Stimulated activated CD4-positive, alpha-beta T cell treated with anti-CD3 and anti-CD28 coated beads, Interleukin-15, amount 100 ng/mL, for 24 hours (primary cell): ENCODE measurements at regions not wholly inside any gene's neighbourhood (a gene's known extent, or its start where the extent isn't known, plus 50 kb on each side); places are given as distances from the start of the nearest gene placed in this dataset.

Experiments used
- DNase-seq: peaks from one replicate; pipeline ENCODE4 v3.0.0-alpha.2; 2020

DNA sequence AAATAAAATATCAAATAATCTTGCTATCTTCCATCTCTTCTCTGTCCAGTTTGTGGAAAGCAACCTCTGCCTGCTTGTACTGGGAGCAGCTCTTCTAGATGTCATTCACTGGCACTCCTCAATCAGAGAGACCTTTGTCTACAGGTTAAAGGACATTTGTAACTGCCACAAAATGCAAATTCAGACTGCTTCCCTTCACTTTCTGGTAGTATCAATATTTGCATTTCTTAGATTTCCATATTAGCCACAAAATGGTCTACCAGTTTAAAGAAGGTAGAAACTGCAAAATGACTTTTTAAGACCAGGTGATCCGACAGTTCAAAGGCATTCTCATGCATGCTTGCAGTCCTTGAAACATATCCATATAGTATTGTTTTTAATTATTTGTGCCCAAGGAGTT, 51.7 kb upstream of the RCN1 start:
- DNase-seq: no peak

DNA sequence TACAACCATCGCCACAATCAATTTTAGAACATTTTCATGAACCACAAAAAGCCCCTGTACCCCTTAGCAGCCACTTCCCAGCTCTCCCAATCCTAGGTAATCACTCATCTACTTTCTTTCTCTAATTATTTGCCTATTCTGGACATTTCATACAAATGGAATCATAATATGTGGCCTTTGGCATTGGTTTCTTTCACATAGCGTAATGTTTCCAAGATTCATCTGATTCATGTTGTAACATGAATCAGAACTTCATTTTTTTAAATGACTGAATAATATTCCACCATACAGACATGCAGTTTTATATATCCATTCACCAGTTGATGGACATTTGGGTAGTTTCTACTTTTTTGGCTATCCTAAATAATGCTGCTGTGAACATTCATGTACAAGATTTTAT, 56.2 kb upstream of the RCN1 start:
- no peak for DNase-seq

DNA sequence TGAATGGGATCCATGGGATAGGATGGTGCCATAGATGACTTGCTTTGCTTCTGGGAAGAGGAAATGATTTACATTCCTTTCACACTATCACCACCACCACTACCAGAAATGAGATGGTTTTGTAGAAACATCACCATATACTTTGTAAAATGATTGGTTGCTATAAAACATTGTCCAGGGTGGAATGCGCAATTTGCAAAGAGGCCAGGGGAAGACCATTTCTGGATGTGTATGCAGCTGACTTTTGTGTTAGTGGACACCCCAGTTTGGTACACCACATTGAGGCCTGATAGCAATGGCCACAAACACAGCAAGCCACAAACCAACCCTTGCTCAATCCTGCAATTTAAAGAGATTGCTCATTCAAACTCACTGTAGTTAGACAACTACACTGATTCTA, 56.7 kb upstream of the RCN1 start:
- no peak for DNase-seq

DNA sequence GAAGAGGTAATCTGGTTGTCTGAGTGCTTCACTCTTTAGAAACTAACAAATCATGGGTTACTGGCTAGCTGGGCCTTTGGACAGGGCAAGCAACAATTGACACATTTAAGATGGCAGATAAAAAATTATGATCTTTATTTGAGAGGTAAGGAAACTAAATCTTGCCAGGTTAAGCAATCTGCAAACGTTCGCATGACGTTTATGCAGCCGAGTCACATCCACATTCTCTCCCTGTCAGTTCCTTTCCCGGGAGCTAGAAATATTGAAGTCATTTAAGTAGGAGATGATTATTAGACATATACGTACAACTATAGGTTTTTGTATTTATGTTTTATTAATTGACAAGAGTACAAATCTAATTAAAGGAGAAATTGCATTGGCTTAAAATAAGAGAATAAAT, 57.4 kb upstream of the RCN1 start:
- DNase-seq: no peak

DNA sequence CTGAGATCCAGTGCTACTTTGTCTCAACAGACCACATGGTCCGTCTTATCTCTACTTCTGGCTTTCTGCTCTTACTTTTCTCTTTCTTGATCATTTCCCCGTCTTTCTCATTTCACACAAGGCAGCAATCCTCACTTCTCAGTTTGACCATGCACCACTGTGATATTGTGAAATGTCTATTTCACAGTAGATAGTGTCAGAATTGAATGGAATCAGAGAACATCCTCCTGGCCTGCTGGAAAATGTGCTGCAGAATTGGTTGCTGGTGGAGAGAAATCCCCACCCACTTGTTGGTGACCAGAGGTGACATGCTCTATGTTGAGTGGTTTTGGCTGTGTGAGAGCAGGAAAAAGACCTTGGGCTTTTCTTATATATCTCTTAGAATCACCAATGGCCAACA, 57.8 kb upstream of the RCN1 start:
- DNase-seq: no peak

DNA sequence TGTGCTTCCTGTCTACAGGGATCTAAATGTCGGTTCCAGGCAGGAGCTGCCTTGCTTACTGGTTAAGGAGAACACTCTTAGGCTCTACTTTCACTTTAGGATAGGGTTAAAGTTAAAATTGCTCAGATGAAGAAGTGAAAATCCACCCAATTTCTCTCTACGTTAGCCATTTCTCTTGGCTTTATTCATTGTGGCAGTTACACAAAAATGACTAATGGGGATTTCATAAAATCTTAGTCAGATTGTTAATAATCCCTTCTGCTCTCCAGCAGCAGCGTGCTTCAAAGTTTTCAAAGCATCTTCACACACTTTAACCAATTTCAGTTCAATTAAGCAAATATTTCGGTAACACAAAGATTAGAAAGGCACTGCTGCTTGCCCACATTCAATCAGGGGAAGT, 58.4 kb upstream of the RCN1 start:
- DNase-seq: no peak

DNA sequence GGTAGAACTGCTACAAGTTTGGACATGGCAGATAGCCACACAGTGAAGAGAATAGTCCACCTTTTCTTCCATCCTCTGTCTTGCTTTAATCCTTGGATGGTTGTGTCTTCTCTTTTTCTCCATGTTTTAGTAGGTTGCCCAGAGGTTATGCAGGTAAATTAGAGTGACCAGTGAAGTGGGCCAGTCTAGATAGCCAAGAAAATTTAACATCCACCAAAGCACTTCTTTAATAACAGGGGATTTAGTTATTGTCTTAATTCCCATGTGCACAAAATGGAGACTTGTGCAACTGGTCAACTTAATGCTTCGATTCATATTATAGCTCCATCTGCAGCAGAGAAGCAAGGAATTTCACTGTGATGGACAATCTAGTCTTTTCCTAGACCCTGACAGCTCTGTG, 58.8 kb upstream of the RCN1 start:
- no peak for DNase-seq

DNA sequence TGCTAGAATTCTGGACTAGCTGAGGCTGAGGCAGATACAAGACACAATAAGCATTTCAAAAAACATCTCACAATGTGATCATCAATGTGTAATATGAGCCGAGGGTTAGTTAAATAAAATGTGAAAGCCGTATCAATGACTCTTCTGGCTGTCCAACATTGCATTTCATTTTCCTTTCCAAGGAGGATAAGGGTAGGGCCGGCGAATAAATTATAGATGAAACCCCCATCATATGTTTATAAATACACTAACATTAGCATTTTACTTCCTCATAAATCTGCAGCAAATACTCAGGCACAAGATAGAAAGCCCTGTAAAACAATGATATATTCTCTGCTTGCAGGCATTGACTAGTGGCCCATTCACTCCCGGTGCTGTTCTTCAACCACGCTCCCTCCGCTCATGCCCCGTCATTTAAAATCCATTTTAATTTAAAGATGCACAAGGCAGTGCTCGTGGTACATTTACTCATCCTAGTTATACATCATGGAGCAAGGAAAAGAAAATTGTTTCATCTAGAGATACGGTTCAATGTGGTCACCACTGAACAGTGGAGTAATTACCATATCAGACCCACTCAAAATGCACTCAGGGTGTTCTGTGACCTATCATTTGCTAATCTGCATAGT, 59.9 kb upstream of the RCN1 start:
- DNase-seq: no peak

DNA sequence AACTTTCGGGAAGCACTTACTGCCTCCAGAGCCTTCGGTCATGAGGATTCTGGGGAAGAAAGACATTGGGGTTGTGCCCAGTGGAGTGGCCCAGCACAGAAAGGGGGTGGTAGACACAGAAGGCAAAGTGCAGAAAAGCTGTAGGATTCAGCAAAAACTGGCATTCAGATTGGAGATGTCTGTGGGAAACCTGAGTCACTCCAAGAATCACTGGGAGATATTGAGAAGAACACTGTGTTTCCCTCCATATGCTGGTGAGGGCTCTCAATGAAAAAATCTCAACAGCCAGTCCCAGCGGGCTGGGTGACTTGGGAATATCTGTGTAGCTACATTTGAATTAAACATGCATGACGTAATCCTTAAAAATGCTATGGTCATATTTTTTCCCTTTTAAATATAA, 61.2 kb upstream of the RCN1 start:
- DNase-seq: no peak

DNA sequence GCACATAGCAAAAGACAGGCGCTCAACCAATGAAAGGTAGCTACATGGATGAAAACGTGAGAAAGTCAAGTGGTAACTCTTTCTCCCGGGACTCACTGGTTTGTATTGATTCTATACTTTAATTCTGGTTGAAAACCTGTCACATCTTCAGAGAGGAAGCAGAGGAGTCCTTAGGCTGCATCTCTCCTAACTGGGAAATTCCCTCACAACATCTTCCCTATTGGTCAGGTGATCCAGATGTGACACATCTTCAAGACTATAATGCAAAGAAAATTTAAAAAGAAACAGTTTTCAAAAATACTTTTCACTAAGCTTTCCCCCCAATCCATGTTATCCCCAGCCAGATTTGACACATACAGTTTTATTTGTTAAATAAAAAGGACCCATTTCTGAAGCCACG, 62.7 kb upstream of the RCN1 start:
- no peak for DNase-seq

DNA sequence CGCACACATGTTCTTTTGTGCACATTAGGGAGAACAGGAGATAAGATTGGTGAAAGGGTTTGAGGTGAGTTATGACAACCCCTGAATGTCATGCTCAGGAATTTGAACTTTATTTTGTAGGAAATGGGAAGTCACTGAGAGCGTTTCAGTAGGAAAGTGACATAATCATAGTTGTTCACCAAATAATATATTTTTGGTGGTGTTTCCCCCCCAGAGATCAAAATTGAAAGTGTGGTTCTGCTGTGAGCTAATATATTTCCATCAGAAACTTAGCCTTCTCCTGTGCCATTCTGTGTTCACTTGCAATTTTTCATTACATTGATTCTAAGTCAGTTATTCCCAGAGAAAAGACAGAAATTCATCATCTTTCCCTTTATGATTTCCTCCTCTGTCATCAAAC, 64.1 kb upstream of the RCN1 start:
- DNase-seq: no peak

DNA sequence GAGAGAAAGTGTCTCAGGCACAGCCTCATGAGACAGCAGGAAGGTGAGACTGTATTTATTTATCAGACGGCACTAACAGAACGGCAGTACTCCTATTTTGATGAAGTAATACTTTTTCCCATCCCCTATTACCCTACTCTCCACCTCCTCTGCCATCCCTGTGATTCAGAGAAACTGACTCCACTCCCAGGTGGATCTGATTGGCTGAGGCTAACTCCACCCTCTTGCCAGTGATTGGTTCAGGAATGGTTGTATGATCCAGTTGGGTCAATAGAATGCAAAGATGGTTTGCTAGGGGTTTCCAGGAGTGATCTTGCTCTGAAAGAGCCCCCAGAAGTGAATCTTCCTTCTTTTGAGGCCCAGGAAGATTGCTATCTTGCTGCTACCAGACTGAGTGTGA, 65.9 kb upstream of the RCN1 start:
- no peak for DNase-seq

DNA sequence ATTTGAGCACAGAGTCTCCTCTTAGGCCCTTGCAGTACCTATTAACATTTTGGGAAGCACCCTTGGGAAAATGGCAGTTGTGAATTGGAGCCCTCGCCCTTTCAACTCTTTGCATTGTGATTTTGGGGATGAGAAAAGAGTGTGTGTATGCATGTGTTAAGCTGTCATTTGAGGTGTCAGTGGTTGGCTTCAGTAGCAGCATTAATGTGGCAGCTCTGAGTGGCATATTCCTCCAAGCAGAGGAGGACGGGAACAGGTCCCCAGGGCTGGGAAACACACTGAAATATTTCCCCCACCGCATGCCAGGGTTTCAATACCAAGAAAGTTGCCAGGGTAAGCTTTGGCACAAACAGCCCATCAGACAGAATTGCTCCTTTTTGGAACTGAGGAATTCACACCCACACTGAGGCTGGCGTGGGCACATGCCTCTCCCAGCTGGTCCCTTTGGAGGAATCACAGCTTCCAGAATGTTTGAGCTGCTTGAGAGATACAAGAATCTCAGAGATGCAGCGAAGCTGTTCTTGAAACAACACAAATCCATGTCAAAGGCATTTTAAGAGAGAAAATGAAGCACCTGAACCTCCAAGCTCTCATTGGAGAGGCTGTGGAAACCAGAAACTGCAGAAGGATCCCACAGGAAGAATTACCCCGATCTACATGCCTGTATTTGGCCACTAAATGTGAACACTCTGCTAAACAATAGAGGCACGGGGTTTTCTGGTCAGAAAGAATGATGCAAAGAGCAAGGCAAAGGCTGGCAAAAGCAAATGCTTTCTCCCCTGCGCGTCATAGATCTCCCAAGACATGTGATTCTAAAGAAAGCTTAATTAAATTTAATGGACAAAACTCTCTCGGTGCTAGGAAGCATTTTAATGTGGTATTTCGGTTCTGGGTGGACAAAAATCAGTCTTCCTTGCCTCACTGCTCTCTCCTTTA, 67.2 kb upstream of the RCN1 start:
- no peak for DNase-seq

DNA sequence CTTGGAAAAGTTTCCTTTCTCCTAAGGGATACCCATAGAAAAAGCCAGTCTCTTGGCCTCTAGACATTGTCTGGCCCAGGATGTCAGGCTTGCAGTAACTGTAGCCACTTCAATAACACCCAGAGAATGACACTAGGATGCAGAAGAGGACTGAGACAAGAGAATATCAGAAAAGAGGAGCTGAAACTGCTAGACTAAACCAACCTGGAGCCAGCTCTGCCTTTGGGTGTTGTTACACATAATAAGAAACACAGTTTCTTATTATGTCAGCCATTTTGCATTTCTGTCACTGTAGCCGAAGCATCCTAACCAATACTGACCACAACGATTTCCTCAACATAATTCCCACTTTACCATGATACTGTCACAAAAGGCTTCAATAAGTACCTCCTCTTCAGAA, 72.2 kb upstream of the RCN1 start:
- DNase-seq: no peak

DNA sequence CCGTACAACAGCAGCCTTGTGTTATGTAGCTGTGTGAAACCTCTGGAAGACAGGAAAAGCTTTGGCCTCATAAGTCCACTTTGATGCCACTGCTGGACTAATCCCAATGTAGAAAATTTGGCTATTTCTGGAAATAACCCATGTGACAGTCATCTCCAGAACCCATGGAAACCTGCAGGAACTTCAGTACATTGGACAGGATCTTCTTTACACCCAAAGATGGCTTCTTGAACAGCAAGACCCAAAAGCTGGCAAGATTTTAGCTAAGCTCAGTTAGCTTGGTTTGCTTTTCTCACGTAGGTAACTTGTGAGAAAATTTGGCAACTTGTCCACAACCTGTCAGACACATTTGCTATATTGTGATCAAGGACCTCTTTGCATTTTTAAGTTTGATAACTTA, 74.8 kb upstream of the RCN1 start:
- DNase-seq: no peak

DNA sequence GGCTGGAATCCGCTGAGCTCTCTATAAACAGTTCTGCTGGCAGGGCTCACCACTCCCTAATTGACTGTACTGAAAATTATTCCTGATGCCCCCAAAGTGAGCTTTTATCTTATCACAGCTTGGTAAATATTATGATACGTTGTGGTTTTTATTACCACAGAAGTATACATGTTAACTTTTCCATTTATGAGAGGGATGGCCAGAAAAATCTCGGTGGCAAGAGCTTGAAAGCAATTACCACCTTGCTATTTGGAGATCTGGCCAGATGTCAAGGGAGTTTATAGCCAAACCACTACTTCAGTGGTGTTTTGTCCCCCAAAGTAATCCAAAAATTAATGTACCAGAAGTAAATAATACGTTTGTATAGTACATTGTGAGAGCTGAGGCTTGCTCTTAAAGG, 75.4 kb upstream of the RCN1 start:
- no peak for DNase-seq

DNA sequence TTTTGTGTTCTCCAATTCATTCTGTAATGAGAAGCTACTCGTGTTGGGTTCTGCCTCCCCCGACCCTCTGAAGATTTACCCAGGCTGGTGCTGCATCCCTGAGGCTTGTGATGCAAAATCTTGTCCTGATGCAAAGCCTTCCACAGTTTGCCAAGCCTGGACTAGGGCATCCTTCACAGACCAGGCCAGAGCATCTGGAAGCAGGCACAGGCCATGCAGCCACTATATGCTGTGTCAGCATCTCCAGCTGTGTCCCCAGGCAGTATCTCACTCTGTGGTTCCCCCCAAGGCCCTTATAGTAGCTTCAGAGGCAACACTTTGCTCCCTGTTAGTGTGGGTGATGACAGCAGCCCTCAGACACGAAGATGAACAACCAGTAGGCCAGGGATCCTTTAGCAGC, 77.3 kb upstream of the RCN1 start:
- no peak for DNase-seq

DNA sequence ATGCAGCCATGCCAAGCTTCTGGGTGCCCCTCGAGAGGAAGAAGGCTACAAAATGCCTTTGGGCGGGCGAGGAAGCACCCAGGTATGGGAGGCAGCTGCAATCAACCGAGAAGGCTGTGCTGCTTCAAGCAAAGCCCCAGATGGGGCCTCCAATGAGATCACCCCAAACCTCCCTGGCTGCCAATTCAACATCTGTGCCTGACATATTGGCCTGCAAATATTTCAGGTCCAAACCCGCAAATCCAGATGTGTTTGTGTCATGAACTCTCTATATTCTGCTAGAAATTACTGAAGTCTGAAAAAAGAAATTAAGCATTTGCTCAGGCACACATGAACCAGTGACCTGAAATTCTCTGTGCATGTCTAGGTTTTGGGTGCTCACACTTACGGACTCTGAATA, 78.8 kb upstream of the RCN1 start:
- DNase-seq: no peak

DNA sequence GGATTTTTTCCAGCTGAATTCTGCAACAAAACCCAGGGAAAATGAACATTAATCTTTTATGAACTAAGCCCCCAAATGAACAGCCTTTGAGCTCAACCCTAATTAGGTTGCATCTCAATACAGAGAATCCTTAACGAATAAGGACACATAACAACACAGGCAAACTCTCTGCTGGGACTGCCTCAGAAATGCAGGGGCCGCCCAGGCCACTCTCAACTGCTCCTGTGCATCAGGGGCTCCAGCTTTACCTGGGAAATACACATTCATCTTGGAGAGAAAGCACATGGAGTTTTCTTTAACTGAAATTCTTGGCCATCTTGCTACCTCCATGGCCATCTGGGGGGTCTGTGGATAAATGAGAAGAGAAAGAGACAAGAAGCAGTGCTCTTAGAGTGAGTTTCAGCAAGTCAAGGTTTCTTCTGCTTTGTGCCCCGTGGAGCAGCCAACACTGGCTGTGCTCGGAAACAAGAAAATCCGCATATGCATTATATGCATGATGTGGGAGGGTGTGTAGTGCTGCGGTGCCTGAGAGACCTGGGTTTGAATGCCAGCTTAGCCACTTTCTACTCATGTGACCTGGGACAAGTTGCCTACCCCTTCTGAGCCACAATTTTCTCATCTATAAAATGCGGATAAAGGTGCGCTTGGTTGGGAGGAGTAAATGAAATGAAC, 81.9 kb upstream of the RCN1 start:
- no peak for DNase-seq

DNA sequence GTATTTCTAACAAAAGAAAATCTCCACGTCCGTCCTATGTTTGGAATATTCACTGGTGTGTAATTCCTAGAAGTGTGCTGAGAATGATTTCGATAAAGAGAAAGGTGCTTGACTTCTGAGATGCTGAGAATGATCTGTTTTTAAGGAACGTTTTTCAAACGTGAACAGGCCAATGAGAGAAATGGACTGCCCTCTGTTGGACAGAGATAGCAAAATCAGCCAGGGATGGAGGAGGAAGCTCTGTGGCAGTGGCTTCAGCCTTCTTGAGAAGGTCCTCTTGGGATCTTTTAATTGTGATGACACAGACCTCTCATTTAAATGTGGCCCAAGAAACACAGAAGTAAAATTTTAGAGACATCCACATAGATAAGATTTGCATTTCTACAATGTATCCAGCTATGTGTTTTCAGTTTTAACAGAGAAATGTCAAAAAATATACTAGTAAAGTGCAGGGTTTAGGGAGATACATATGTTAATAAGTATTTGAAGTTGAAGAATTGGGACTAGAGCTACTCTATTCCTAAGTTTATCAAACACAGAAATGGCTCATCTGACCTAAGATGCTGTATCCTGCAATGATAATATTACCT, 84.0 kb upstream of the RCN1 start:
- peak; percentile 15 for DNase-seq

DNA sequence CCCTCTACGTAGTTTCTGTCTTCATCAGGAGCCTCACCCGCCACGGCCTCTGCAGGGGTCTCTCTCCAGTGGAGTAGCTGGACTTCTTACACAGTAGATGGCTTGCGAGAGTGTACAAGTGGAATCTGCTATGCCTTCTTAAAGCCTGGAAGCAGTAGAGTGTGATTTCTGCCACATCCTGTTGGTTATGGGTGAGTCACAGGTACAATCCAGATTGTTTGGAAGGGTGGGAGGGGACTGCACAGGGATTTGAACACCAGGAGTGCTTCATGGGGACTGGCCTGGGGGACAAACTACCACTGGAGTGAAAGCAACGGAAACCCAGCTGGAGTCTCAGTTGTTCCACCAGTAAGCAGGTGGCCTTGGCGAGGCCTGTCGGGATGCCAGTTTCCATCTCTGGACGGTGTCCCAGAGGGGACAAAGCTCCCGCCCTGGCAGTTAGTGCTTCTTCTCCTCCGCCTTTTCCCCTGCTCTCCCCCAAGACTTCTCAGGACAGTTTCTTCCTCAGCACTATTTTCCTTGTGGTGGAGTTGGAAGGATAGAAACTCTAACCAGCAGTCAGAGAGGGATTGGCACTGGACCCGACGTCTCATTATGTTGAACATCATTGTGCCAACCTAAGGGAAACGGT, 85.0 kb upstream of the RCN1 start:
- DNase-seq: no peak

DNA sequence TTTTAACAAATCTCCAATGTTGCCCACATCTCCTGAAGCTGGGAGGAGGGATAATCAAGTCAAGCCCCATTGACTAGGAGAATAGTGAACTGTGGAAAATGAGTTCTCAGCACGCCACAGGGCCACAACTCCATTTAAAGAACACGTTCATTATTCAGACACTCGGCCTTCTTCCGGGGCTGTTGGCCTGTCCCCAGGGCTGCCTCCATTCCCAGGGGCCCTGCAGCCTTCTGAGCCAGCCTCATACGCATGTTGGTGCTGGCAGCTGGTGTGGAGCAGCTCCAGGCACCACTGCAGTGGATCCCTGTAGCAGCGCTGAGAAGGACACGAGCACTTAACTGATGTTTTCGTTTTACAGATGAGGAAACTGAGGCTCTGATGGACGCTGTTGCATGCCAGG, 87.5 kb upstream of the RCN1 start:
- DNase-seq: no peak

DNA sequence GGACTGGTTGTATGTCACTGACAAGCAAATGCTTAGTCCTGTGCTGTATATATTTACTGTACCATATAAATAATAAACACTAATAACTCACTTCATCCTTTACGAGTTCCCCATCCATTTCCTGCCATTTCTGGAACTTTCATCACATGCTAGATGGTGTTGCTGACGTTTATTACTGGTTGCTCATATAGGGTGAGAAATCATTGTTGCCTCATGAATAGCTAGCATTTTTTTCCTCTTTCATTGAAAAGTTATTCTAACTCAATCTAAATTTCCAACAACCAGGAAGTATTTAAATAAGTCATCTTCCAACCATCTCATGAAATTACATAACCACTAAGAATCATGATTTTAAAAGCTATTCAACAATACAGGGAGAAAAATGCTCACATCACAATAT, 88.6 kb upstream of the RCN1 start:
- no peak for DNase-seq
